Endodermal cell (in vitro differentiated cells): ENCODE measurements at regions not wholly inside any gene's neighbourhood (a gene's known extent, or its start where the extent isn't known, plus 50 kb on each side); places are given as distances from the start of the nearest gene placed in this dataset.

ENCODE experiments used
- DNase-seq: peaks from one replicate; pipeline ENCODE4 v3.0.0-alpha.2; 2017
- H3K27ac ChIP-seq: 2 replicates; pipeline ENCODE4 v1.5.1; 2013; ENCODE audit warnings: mild to moderate bottlenecking, low read depth, low read length, moderate library complexity
- H3K27me3 ChIP-seq: 2 replicates; pipeline ENCODE4 v1.6.1; 2013; ENCODE audit warnings: mild to moderate bottlenecking, low read length, moderate library complexity; ENCODE audit not compliant: insufficient read depth, control insufficient read depth, poor library complexity, severe bottlenecking
- H3K36me3 ChIP-seq: 2 replicates; pipeline ENCODE4 v1.7.0; 2013; ENCODE audit warnings: mild to moderate bottlenecking, low read length, moderate library complexity; ENCODE audit not compliant: control insufficient read depth, insufficient read depth
- H3K4me1 ChIP-seq: one replicate; pipeline ENCODE4 v1.7.0; 2013; ENCODE audit warnings: low read length; ENCODE audit not compliant: control insufficient read depth, insufficient read depth
- H3K4me3 ChIP-seq: 2 replicates; pipeline ENCODE4 v1.5.1; 2013; ENCODE audit warnings: mild to moderate bottlenecking, low read length, moderate library complexity
- H3K9ac ChIP-seq: 2 replicates; pipeline ENCODE4 v1.6.1; 2013; ENCODE audit warnings: mild to moderate bottlenecking, low read length, moderate library complexity; ENCODE audit not compliant: poor library complexity, severe bottlenecking; ENCODE audit errors: extremely low read depth
- H3K9me3 ChIP-seq: 2 replicates; pipeline ENCODE4 v1.6.1; 2013; ENCODE audit warnings: mild to moderate bottlenecking, low read length, moderate library complexity; ENCODE audit not compliant: control insufficient read depth
- H3K27ac Mint-ChIP-seq: 2 replicates; pipeline ENCODE4 v1.8.0; 2020; ENCODE audit warnings: mixed read lengths
- H3K27me3 Mint-ChIP-seq: 2 replicates; pipeline ENCODE4 v1.8.0; 2021; ENCODE audit warnings: mild to moderate bottlenecking, mixed read lengths; ENCODE audit not compliant: insufficient read depth
- H3K36me3 Mint-ChIP-seq: 2 replicates; pipeline ENCODE4 v1.8.0; 2020; ENCODE audit warnings: low read depth, mixed read lengths
- H3K4me1 Mint-ChIP-seq: 2 replicates; pipeline ENCODE4 v1.8.0; 2020; ENCODE audit warnings: mixed read lengths
- H3K4me3 Mint-ChIP-seq: 2 replicates; pipeline ENCODE4 v1.8.0; 2020; ENCODE audit warnings: mild to moderate bottlenecking, moderate library complexity, mixed read lengths
- H3K9me3 Mint-ChIP-seq: 2 replicates; pipeline ENCODE4 v1.8.0; 2020; ENCODE audit warnings: mild to moderate bottlenecking, mixed read lengths
- CTCF ChIP-seq: fragments of 200-600 bp; sonication (generic); conservative IDR thresholded peaks from 2 replicates; pipeline ENCODE4 v1.5.0; 2021; ENCODE audit warnings: antibody characterized with exemption, mild to moderate bottlenecking
- WGBS, 2 experiments: methylation state at CpG; one replicate each; pipeline versions ENCODE4 v1.1.5 to v1.1.7; 2013; ENCODE audit warnings: missing lambda C conversion rate in 2 of 2, mixed read lengths in 1 of 2; ENCODE audit not compliant: insufficient coverage in 1 of 2, insufficient read length in 1 of 2; 5-methylcytosine and 5-hydroxymethylcytosine counted together

GRCh38 chr12:91289072-91289471 lies 106.5 kb upstream of the DCN start:
- 90% methylated on average over 1 of the region's 1 CpG; no CpG with 5 or more reads in 1 of the 2 experiments for WGBS, 2 experiments
- no peak overlapping the region for H3K27ac Mint-ChIP-seq

GRCh38 chr12:91287753-91288152 lies 105.1 kb upstream of the DCN start:
- 94% methylated on average over 1 of the region's 3 CpGs; no CpG with 5 or more reads in 1 of the 2 experiments for WGBS, 2 experiments
- H3K36me3 Mint-ChIP-seq = no peaks in the 10 kb centered on the region
- Histone ChIP-seq H3K4me1 (no peaks in the 10 kb centered on the region), H3K4me3 (no peak overlapping the region), H3K36me3 (no peaks in the 10 kb centered on the region), H3K27ac (no peak overlapping the region), H3K9me3 (no peaks in the 10 kb centered on the region), H3K27me3 (no peaks in the 10 kb centered on the region), H3K9ac (no peak overlapping the region)
- H3K27ac Mint-ChIP-seq = no peak overlapping the region
- no peaks in the 10 kb centered on the region for H3K27me3 Mint-ChIP-seq
- TF ChIP-seq CTCF = no peak
- no peak overlapping the region for H3K4me3 Mint-ChIP-seq
- no peaks in the 10 kb centered on the region for H3K4me1 Mint-ChIP-seq
- DNase-seq = no peak
- no peaks in the 10 kb centered on the region for H3K9me3 Mint-ChIP-seq

More at GRCh38 chr12:91289072-91289471, 106.5 kb upstream of the DCN start:
- Histone ChIP-seq H3K4me1 (no peaks in the 10 kb centered on the region), H3K4me3 (no peak overlapping the region), H3K9ac (no peak overlapping the region), H3K36me3 (no peaks in the 10 kb centered on the region), H3K9me3 (no peaks in the 10 kb centered on the region), H3K27ac (no peak overlapping the region), H3K27me3 (no peaks in the 10 kb centered on the region)
- Mint-ChIP-seq H3K36me3 (no peaks in the 10 kb centered on the region), H3K9me3 (no peaks in the 10 kb centered on the region), H3K4me1 (no peaks in the 10 kb centered on the region), H3K27me3 (no peaks in the 10 kb centered on the region), H3K4me3 (no peak overlapping the region)
- DNase-seq = no peak
- no peak for TF ChIP-seq CTCF

- Histone ChIP-seq H3K36me3 (no peaks in the 10 kb centered on the region), H3K27ac (no peak overlapping the region), H3K9ac (no peak overlapping the region), H3K27me3 (no peaks in the 10 kb centered on the region), H3K4me1 (no peaks in the 10 kb centered on the region), H3K9me3 (no peaks in the 10 kb centered on the region), H3K4me3 (no peak overlapping the region)
- Mint-ChIP-seq H3K9me3 (no peaks in the 10 kb centered on the region), H3K4me3 (no peak overlapping the region), H3K27me3 (no peaks in the 10 kb centered on the region), H3K27ac (no peak overlapping the region), H3K4me1 (peaks cover 17% of the 10 kb centered on the region), H3K36me3 (no peaks in the 10 kb centered on the region)
- no peak for DNase-seq
- no peak for TF ChIP-seq CTCF
These were observed 95.5 kb upstream of the DCN start for GRCh38 chr12:91278126-91278525.
